ENCODE measurements at regions not wholly inside any gene's neighbourhood (a gene's known extent, or its start where the extent isn't known, plus 50 kb on each side); places are given as distances from the start of the nearest gene placed in this dataset.
"Not testable (repeated sequence)": the region's sequence is repeated elsewhere in the genome, so short reads cannot be mapped to it uniquely, and the experiment has no call there.

- TF ChIP-seq CTCF (conservative IDR thresholded peaks at IDR 0.05): peak; percentile 66
- peak overlapping the region; percentile 45 for H3K27ac ChIP-seq
These were observed 118.3 kb upstream of the ECI2 start for GRCh38 chr6:4253604-4254231.

- not testable (repeated sequence) for H3K27ac ChIP-seq
These were observed 117.1 kb upstream of the ECI2 start for GRCh38 chr6:4252445-4252844.

- TF ChIP-seq CTCF (conservative IDR thresholded peaks at IDR 0.05): no peak
These were observed 115.3 kb upstream of the ECI2 start for GRCh38 chr6:4250645-4251044.

GRCh38 chr6:4243832-4244231 is 108.5 kb upstream of the ECI2 start:
- not testable (repeated sequence) for H3K27ac ChIP-seq

More at GRCh38 chr6:4250645-4251044, 115.3 kb upstream of the ECI2 start:
- no peak overlapping the region for H3K27ac ChIP-seq

- no peak overlapping the region for H3K27ac ChIP-seq
- no peak for TF ChIP-seq CTCF (conservative IDR thresholded peaks at IDR 0.05)
These were observed 107.9 kb upstream of the ECI2 start for GRCh38 chr6:4243237-4243636.

GRCh38 chr6:4242601-4243000 is 107.2 kb upstream of the ECI2 start:
- H3K27ac ChIP-seq: no peak overlapping the region
- no peak for TF ChIP-seq CTCF (conservative IDR thresholded peaks at IDR 0.05)

GRCh38 chr6:4240148-4240547 is 104.8 kb upstream of the ECI2 start:
- no peak overlapping the region for H3K27ac ChIP-seq
- TF ChIP-seq CTCF (conservative IDR thresholded peaks at IDR 0.05): no peak

GRCh38 chr6:4225161-4225872 is 89.9 kb upstream of the ECI2 start:
- no peak overlapping the region for H3K27ac ChIP-seq
- TF ChIP-seq CTCF (conservative IDR thresholded peaks at IDR 0.05): no peak

Measured in VCaP (cell line).